Peyer's patch (tissue), 4 donors: ENCODE measurements at regions not wholly inside any gene's neighbourhood (a gene's known extent, or its start where the extent isn't known, plus 50 kb on each side); places are given as distances from the start of the nearest gene placed in this dataset.

Experiments
- DNase-seq, 3 donors: peaks; one replicate each; pipeline ENCODE4 v3.0.0-alpha.2; 2017 to 2019
- H3K27ac ChIP-seq, 4 donors: fragments of 200-600 bp; sonication (generic); one replicate each; pipeline ENCODE4 v1.5.1; 2016 to 2019
- H3K27me3 ChIP-seq, 2 donors: fragments of 200-600 bp; sonication (generic); one replicate each; pipeline ENCODE4 v1.5.1; 2019
- H3K36me3 ChIP-seq, 3 donors: fragments of 200-600 bp; sonication (generic); one replicate each; pipeline ENCODE4 v1.5.1; 2016 to 2019
- H3K4me1 ChIP-seq, 4 donors: fragments of 200-600 bp; sonication (generic); one replicate each; pipeline ENCODE4 v1.5.1; 2016 to 2019
- H3K4me3 ChIP-seq, 4 donors: fragments of 200-600 bp; sonication (generic); 1 replicate in 3 of 4; 2 replicates in 1 of 4; pipeline ENCODE4 v1.5.1; 2016 to 2019; ENCODE audit warnings: mild to moderate bottlenecking in 1 of 4
- H3K9me3 ChIP-seq, 4 donors: fragments of 200-600 bp; sonication (generic); one replicate each; pipeline ENCODE4 v1.5.1; 2016 to 2019; ENCODE audit warnings: mild to moderate bottlenecking in 1 of 4
- POLR2A ChIP-seq, 2 donors: fragments of 450-650 bp; IDR thresholded peaks; one replicate each; pipeline ENCODE4 v1.5.1; 2017; ENCODE audit warnings: antibody characterized with exemption in 2 of 2, mild to moderate bottlenecking in 2 of 2, moderate library complexity in 2 of 2
- TF ChIP-seq, protein P1 (sequence below), 6 experiments: fragments of 450-650 bp in 4 of 6; fragments of 200-600 bp in 2 of 6; sonication (generic) in 1 of 6; IDR thresholded peaks; one replicate each; pipeline ENCODE4 v1.5.1; 2017 to 2019; ENCODE audit warnings: antibody characterized with exemption in 6 of 6, mild to moderate bottlenecking in 3 of 6, moderate library complexity in 1 of 6

DNA sequence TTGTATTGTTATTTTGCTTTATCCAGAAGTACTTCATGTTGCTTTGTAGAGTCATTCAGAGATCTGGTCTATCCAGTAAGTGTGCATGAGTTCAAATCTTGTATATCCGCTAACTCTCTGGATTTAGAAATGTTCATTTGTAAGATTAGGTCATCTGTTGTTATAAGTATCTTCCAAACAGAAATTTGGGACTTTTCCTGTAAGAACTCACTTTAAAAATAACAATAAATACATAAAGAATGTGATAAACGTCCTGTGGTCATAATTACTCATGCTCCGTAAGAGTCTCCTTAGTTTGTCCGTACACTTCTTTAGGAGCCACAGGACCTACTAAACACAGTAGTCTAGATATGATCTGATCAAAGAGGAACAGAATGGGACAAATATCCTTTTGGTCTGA lies 699.9 kb upstream of the SLC8A1 start:
- no peaks in the 10 kb centered on the region for H3K4me1 ChIP-seq

DNA sequence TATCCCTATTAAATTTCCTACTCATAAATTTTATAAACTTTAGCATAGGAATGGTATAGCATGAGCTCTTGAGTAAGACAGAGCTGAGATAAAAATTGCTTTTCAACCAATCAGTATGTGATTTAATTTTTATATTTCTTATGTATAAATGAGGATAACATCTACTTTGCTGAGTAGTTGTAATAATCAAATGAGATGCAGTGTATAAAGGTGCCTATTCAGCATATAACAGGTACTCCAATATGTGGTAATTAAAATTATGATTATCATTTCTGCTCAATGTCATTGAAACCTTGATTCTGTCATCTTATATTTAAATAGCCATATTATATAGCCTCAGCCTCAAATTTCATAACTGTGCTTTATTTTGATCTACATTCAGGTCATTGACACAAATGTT lies 700.4 kb upstream of the SLC8A1 start:
- Histone ChIP-seq H3K27ac (no peak overlapping the region), H3K4me1 (no peaks in the 10 kb centered on the region), H3K9me3 (no peaks in the 10 kb centered on the region), H3K4me3 (no peak overlapping the region), H3K36me3 (no peaks in the 10 kb centered on the region), H3K27me3 (no peaks in the 10 kb centered on the region)
- TF ChIP-seq, protein P1, sequence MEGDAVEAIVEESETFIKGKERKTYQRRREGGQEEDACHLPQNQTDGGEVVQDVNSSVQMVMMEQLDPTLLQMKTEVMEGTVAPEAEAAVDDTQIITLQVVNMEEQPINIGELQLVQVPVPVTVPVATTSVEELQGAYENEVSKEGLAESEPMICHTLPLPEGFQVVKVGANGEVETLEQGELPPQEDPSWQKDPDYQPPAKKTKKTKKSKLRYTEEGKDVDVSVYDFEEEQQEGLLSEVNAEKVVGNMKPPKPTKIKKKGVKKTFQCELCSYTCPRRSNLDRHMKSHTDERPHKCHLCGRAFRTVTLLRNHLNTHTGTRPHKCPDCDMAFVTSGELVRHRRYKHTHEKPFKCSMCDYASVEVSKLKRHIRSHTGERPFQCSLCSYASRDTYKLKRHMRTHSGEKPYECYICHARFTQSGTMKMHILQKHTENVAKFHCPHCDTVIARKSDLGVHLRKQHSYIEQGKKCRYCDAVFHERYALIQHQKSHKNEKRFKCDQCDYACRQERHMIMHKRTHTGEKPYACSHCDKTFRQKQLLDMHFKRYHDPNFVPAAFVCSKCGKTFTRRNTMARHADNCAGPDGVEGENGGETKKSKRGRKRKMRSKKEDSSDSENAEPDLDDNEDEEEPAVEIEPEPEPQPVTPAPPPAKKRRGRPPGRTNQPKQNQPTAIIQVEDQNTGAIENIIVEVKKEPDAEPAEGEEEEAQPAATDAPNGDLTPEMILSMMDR (IDR thresholded peaks at IDR 0.05): no peak
- DNase-seq: no peak

More for the DNA sequence above, 699.9 kb upstream of the SLC8A1 start:
- Histone ChIP-seq H3K27me3 (no peaks in the 10 kb centered on the region), H3K36me3 (no peaks in the 10 kb centered on the region), H3K4me3 (no peak overlapping the region), H3K27ac (no peak overlapping the region), H3K9me3 (no peaks in the 10 kb centered on the region)
- TF ChIP-seq, protein P1 (IDR thresholded peaks at IDR 0.05): no peak
- TF ChIP-seq POLR2A (IDR thresholded peaks at IDR 0.05): no peak
- DNase-seq: no peak

DNA sequence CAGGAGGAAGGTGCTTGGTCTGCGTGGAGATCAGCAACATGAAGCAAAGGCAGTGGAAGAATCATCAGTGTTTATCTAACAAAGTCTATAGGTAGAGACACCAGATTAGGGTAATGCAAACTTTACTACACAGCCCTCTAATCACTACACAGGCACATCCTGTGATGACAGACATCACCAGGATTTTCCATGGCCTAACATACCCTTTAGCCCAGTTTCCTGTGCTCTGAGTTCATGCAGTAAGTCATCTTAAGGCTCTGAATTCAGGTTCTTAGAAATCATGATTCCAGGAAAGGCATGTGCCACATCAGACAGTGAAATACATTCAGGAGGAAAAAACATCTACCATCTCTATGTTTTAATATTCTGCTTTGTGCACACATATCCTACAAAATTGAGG lies 708.5 kb upstream of the SLC8A1 start:
- DNase-seq: no peak
- TF ChIP-seq, protein P1 (IDR thresholded peaks at IDR 0.05): no peak
- no peak for TF ChIP-seq POLR2A (IDR thresholded peaks at IDR 0.05)
- Histone ChIP-seq H3K4me1 (no peaks in the 10 kb centered on the region), H3K9me3 (no peaks in the 10 kb centered on the region), H3K36me3 (no peaks in the 10 kb centered on the region), H3K4me3 (no peak overlapping the region), H3K27me3 (no peaks in the 10 kb centered on the region), H3K27ac (no peak overlapping the region)

DNA sequence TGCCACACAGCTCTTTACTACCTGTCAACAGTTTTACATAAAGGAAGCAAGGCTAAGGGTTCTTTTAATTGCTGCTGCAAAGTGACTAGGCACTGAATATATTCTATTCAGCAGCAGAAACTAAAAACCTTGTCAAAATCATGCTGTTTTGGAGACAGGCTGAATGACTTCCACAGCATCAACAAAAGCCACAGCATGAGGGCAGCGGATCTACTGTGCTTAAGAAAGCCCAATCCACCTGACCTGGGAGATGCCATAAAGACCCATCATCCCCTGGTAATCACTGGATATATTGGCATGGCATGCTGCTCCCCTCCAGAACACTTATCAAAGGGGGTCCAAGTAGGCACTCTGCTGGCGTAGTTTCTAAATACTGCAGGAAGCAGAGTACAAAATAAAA lies 715.1 kb upstream of the SLC8A1 start:
- no peak for TF ChIP-seq POLR2A (IDR thresholded peaks at IDR 0.05)
- TF ChIP-seq, protein P1 (IDR thresholded peaks at IDR 0.05): no peak
- Histone ChIP-seq H3K4me1 (no peaks in the 10 kb centered on the region), H3K9me3 (no peaks in the 10 kb centered on the region), H3K4me3 (no peak overlapping the region), H3K27me3 (no peaks in the 10 kb centered on the region), H3K27ac (no peak overlapping the region), H3K36me3 (no peaks in the 10 kb centered on the region)
- no peak for DNase-seq

DNA sequence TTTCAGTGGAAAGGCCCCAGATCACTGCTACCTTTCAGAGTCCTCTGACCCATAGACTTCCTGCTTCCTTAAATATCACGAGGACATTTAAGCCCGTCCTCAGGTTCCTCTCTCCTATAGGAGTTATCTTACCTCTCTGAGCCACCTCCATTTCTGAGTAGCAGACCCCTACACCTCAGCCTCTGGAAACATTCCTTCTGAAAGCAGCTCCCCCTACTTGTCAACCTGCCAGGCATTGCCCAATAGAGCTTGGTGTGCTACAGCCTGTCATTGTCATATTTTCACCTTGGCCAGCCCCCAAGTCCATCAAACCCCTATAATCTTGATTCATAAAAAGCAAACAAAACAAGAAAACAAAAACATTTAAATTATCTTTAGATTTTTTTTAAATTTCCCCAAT lies 717.9 kb upstream of the SLC8A1 start:
- DNase-seq: no peak
- Histone ChIP-seq H3K27ac (no peak overlapping the region), H3K27me3 (no peaks in the 10 kb centered on the region), H3K4me1 (no peaks in the 10 kb centered on the region), H3K36me3 (no peaks in the 10 kb centered on the region), H3K9me3 (no peaks in the 10 kb centered on the region), H3K4me3 (no peak overlapping the region)
- TF ChIP-seq, protein P1 (IDR thresholded peaks at IDR 0.05): no peak
- no peak for TF ChIP-seq POLR2A (IDR thresholded peaks at IDR 0.05)

DNA sequence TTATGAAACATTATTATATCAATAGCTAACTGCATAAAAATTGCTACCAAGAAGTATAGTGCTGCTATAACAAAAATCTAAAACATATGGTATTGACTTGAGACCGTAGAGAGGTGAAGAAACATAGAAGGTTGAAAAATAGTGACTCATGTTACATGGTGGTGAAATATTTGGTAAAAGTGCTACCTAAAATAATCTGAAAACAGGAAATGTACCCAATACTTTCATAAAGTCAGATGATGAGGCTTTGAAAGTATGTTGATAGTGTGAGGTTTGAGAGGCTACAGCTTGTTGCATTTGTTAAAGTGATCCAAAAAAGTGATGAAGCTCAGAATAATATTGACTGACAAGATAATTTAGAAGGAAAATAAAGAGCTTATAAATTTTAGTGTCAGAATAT lies 718.7 kb upstream of the SLC8A1 start:
- Histone ChIP-seq H3K27me3 (no peaks in the 10 kb centered on the region), H3K36me3 (no peaks in the 10 kb centered on the region), H3K4me3 (no peak overlapping the region), H3K27ac (no peak overlapping the region), H3K9me3 (no peaks in the 10 kb centered on the region), H3K4me1 (no peaks in the 10 kb centered on the region)
- no peak for DNase-seq
- no peak for TF ChIP-seq POLR2A (IDR thresholded peaks at IDR 0.05)
- TF ChIP-seq, protein P1 (IDR thresholded peaks at IDR 0.05): no peak
